ENCODE measurements at regions not wholly inside any gene's neighbourhood (a gene's known extent, or its start where the extent isn't known, plus 50 kb on each side); places are given as distances from the start of the nearest gene placed in this dataset.

GRCh38 chr12:115712676-115713075 is 564.8 kb downstream of the MED13L start:
- no peaks in the 10 kb centered on the region for H3F3A ChIP-seq (ENCODE audit: insufficient read depth, low read length)
- H3K36me3 ChIP-seq (ENCODE audit: insufficient read depth, low read length), result no peaks in the 10 kb centered on the region
- H2AFZ ChIP-seq (ENCODE audit: low read length), result no peak overlapping the region
- no peaks in the 10 kb centered on the region for H4K20me1 ChIP-seq (ENCODE audit: insufficient read depth, low read length)
- no peaks in the 10 kb centered on the region for H3K27me3 ChIP-seq (ENCODE audit: insufficient read depth, low read length)
- no peak overlapping the region for H3K27ac ChIP-seq (ENCODE audit: low read depth, low read length, poor library complexity, severe bottlenecking)
- TF ChIP-seq EZH2 (IDR thresholded peaks at IDR 0.05; ENCODE audit: borderline replicate concordance, low read length), result no peak
- no peak for TF ChIP-seq CTCF (IDR thresholded peaks at IDR 0.05; ENCODE audit: low read length)
- no peaks in the 10 kb centered on the region for H3K4me1 ChIP-seq (ENCODE audit: insufficient read depth, low read length, severe bottlenecking)
- no peaks in the 10 kb centered on the region for H3K79me2 ChIP-seq (ENCODE audit: insufficient read depth, low read length)
- no peak overlapping the region for H3K4me3 ChIP-seq (ENCODE audit: low read depth, low read length, poor library complexity, severe bottlenecking)
- H3K4me2 ChIP-seq (ENCODE audit: low read length), result no peak overlapping the region
- no peaks in the 10 kb centered on the region for H3K9me3 ChIP-seq (ENCODE audit: low read length)
- no peak overlapping the region for H3K9ac ChIP-seq (ENCODE audit: low read length)
- H3K9me2 ChIP-seq (ENCODE audit: low read depth, low read length), result no peaks in the 10 kb centered on the region

- H3K36me3 ChIP-seq (ENCODE audit: insufficient read depth, low read length), result no peaks in the 10 kb centered on the region
- TF ChIP-seq CTCF (IDR thresholded peaks at IDR 0.05; ENCODE audit: low read length) (no peak), EZH2 (IDR thresholded peaks at IDR 0.05; ENCODE audit: borderline replicate concordance, low read length) (no peak)
- H3K4me1 ChIP-seq (ENCODE audit: insufficient read depth, low read length, severe bottlenecking), result no peaks in the 10 kb centered on the region
- H3K27ac ChIP-seq (ENCODE audit: low read depth, low read length, poor library complexity, severe bottlenecking), result no peak overlapping the region
- no peak overlapping the region for H2AFZ ChIP-seq (ENCODE audit: low read length)
- no peaks in the 10 kb centered on the region for H3K9me2 ChIP-seq (ENCODE audit: low read depth, low read length)
- no peak overlapping the region for H3K4me2 ChIP-seq (ENCODE audit: low read length)
- no peaks in the 10 kb centered on the region for H3K79me2 ChIP-seq (ENCODE audit: insufficient read depth, low read length)
- no peak overlapping the region for H3K9ac ChIP-seq (ENCODE audit: low read length)
- no peaks in the 10 kb centered on the region for H3F3A ChIP-seq (ENCODE audit: insufficient read depth, low read length)
- no peaks in the 10 kb centered on the region for H3K9me3 ChIP-seq (ENCODE audit: low read length)
- no peaks in the 10 kb centered on the region for H3K27me3 ChIP-seq (ENCODE audit: insufficient read depth, low read length)
- no peak overlapping the region for H3K4me3 ChIP-seq (ENCODE audit: low read depth, low read length, poor library complexity, severe bottlenecking)
- no peaks in the 10 kb centered on the region for H4K20me1 ChIP-seq (ENCODE audit: insufficient read depth, low read length)
Measured at GRCh38 chr12:115710104-115710564, 567.4 kb downstream of the MED13L start.

GRCh38 chr12:115709540-115710011 is 567.9 kb downstream of the MED13L start:
- no peak overlapping the region for H3K4me2 ChIP-seq (ENCODE audit: low read length)
- TF ChIP-seq CTCF (IDR thresholded peaks at IDR 0.05; ENCODE audit: low read length) (no peak), EZH2 (IDR thresholded peaks at IDR 0.05; ENCODE audit: borderline replicate concordance, low read length) (no peak)

More at GRCh38 chr12:115709540-115710011, 567.9 kb downstream of the MED13L start:
- no peak overlapping the region for H3K9ac ChIP-seq (ENCODE audit: low read length)
- H3K9me3 ChIP-seq (ENCODE audit: low read length), result no peaks in the 10 kb centered on the region
- no peaks in the 10 kb centered on the region for H3K27me3 ChIP-seq (ENCODE audit: insufficient read depth, low read length)
- H2AFZ ChIP-seq (ENCODE audit: low read length), result no peak overlapping the region
- H3K4me1 ChIP-seq (ENCODE audit: insufficient read depth, low read length, severe bottlenecking), result no peaks in the 10 kb centered on the region
- no peaks in the 10 kb centered on the region for H3K79me2 ChIP-seq (ENCODE audit: insufficient read depth, low read length)
- H3K9me2 ChIP-seq (ENCODE audit: low read depth, low read length), result no peaks in the 10 kb centered on the region
- H4K20me1 ChIP-seq (ENCODE audit: insufficient read depth, low read length), result no peaks in the 10 kb centered on the region
- H3F3A ChIP-seq (ENCODE audit: insufficient read depth, low read length), result no peaks in the 10 kb centered on the region
- no peak overlapping the region for H3K27ac ChIP-seq (ENCODE audit: low read depth, low read length, poor library complexity, severe bottlenecking)
- H3K4me3 ChIP-seq (ENCODE audit: low read depth, low read length, poor library complexity, severe bottlenecking), result no peak overlapping the region
- no peaks in the 10 kb centered on the region for H3K36me3 ChIP-seq (ENCODE audit: insufficient read depth, low read length)

Data from OCI-LY1 (cell line).